Stimulated activated CD4-positive, alpha-beta T cell treated with anti-CD3 and anti-CD28 coated beads, Interleukin-15, amount 100 ng/mL, for 24 hours (primary cell): ENCODE measurements at regions not wholly inside any gene's neighbourhood (a gene's known extent, or its start where the extent isn't known, plus 50 kb on each side); places are given as distances from the start of the nearest gene placed in this dataset.
"Not testable (repeated sequence)": the region's sequence is repeated elsewhere in the genome, so short reads cannot be mapped to it uniquely, and the experiment has no call there.

Experiments used
- DNase-seq: peaks from one replicate; pipeline ENCODE4 v3.0.0-alpha.2; 2020

DNA sequence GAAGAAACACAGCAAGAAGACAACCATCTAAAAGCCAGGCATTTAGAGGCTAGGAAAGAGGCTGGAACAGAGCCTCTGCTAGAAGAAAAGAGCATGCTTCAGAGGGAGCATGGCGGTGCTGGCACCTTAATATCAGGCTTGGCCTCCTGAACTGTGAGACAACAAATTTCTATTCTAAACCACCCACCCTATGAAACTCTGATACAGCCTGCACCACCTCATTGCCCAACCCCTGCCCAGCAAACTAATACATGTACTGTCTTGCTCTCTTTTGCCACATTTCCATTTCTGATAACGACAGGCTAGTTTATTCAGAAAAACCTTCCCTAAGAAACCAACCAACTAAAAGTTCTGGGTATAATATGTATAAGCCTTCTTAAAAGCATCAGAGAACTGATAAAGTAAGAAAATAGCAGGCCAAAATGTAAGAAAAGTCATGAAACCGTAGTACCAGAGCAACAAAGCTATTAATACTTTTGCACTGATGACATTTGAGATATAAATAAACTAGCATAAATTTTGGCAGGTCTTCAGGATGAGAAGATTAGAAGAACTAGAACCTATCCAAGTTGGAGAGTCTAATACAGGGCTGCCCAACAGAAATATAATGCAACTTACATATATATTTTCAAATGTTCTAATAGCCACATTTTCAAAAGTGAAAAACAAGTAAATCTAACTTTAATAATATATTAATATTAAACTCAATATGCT lies 184.7 kb upstream of the HSF2 start:
- no peak for DNase-seq

DNA sequence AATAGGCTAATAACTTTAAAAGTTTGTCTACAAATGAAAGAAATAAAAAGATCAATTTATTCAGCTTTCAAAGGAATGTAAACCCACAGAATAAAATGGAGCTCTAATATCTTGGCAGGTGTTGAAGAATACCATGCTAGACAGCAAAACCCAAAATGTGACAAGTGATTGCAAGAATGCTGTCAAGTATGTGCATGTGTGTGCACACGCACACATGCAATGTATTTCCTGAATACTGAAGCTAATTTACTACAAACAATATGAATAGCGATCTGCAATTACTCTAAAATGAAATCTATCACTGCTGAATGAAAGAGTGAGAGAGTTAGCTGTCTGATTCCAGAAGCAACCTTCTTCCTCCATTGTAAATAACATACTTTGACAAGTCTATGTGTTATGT lies 179.2 kb upstream of the HSF2 start:
- no peak for DNase-seq

DNA sequence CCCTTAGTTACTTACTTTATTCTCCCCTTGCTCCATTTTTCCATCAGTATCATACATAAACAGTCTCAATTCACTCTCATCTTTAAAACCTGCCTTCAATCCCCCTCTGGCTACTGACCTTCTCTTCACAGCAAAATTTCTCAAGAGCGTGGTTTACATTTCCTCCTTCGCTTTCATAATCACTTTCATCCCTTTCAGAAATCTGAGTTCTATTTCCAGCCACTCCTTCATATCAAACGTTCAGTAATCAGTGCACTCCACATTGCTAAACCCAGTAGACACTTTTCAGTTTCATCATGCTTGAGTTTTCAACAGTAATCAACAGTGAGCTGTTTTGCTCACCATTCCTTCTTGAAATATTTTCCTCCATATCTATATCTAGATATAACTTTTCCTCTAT lies 176.7 kb upstream of the HSF2 start:
- no peak for DNase-seq

DNA sequence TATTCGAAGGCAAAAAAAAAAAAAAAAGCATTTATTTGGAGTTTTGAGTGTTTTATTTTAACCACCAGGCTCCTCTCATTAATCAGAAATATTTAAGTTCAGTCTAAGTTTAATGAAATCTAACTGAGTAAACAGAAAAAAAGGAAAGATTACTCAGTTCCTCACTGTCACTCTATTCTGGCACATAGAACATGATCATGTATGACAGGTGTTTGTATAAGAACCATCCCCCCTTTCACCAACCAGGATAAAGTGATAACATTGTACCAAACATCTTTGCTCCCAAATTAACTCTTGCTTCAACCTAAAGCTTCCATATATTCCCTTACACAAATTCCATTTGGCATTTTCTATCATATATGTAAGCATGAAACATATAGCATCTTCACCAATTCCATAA lies 176.2 kb upstream of the HSF2 start:
- no peak for DNase-seq

DNA sequence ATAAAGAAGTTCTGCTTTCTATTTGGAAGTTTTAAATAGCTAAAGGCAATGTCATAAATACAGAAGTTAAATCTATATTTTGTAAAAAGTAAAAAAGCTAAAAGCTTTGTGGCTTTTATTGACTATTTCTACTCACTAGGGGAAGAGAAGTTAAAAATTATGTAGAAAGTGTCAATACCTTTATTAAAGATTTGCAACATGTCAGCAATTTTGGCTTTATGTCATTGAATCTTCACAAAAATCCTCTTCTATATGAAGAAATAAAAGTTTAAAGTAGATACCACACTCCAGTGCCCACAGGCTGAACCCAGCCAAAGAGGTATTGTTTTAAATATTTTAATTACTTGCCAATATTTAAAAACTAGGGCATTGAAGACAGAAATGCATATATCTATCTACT lies 160.6 kb upstream of the HSF2 start:
- no peak for DNase-seq

DNA sequence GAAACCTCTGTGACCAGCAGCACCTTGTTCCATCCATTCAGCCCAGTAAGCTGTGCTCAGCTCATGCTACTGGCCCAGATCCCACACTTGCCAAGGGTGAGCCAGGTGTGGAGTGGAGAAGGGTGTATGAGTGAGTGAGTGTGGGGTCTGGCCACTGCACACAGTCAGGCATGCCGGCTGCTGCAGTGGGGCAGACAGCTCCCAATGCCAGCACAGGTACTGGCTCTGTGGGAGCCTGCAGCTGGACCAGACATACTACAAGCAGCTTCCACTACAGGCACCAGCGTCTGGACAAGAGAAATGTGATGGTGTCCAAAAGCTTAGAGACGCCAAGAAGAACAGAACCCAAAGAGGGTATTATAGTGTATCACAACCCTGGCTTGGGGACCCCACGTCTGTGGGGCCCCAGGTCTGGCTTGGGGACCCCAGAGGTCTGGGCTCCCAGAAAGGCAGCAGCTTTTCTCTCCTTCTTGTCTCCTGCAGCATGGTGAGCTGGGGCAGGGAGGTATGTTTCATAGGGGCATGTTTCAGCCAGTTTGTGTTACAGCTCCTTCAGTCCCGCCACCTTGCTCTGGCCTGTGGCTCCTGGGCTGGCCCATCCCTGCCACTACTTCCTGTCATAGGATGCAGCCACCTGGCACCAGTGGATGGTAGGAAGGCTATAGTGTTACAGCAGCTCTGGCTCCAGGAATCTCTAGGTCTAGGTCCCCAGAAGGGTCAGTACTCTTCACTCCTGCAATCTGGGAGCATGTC lies 152.4 kb upstream of the HSF2 start:
- DNase-seq: no peak

DNA sequence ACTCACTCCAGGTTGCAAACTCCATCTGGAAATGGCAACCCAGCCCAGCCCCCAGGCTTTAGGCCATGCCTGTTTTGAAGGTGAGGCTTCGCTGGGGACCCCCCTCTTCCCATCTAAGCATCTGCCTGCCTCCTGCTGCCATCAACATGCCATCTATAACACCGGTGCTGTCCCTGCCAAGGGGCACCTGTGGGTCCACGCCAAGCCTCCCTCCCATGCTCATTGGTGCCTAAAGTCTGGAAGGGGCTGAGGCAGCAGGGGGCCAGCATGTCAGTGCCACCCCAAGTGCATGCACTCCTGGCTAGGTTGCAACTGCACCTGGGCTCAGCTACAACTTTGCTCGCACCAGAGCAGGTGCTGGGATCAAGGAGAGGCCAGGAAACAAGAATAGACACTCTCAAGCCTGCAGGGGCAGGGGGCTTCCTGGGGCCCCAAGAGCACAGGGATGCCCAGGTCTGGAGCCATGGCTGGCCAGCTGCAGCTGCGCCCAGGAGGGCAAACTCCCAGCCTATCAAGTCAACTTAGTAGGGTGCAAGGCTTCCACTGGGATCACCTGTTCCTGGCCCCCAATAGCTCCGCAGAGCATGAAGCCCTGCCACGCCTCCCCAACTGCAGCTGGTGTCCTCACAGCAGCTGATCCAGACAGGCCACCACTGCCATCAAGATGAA lies 151.3 kb upstream of the HSF2 start:
- no peak for DNase-seq

DNA sequence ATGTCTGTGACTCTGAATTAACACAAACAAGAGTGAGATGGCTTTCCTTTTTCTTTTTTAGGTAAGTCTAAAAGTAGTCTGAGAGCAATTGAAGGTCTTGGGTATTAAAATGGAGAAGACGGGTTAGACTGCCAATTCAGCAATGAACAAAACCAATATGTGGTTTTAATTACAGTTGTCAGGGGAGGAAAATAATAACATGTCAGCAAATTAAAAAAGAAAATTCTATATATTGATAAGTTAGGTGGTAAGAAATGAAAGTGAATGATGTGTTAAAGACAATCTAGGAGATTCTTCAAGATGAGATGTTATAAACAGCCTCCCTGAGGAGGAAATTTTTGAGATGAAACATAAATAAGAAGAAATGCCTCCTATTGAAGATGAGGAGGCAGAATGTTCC lies 150.6 kb upstream of the HSF2 start:
- no peak for DNase-seq

DNA sequence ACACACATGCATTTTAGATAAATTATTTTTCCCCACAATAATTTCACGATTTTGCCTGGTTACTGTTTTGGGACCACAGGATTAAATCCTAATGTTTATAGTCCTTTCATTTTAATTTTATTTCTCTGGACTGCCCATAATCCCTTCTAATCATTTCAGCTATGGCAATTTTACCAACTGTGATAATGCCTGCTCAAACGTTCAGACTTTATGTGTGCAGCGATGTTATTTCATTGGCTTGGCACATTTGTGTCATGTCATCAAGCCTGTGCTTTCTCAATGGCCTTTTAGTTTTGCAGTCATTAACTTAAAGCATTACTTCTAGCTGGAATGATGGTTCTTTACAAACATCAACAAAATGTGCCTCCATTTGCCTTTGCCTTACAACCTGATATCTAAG lies 140.6 kb upstream of the HSF2 start:
- no peak for DNase-seq

DNA sequence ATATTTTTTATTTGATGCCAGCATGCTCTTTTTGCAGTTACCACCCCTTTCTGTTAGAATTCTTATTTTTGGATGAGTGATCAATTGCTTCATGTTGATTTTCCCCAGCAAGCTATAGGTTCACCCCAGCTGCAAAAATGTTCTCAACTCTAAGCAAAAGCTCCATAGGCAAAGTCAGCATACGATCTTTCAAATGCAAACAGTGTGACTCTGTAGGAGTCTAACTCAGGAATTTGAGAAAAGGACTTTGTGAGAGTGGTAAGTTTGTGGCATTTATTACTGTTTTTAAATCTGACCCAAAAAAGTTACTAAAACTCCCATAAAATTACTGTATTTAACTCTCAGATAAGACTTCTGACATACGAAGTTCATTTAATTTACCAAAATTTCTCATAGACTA lies 134.9 kb upstream of the HSF2 start:
- DNase-seq: no peak

DNA sequence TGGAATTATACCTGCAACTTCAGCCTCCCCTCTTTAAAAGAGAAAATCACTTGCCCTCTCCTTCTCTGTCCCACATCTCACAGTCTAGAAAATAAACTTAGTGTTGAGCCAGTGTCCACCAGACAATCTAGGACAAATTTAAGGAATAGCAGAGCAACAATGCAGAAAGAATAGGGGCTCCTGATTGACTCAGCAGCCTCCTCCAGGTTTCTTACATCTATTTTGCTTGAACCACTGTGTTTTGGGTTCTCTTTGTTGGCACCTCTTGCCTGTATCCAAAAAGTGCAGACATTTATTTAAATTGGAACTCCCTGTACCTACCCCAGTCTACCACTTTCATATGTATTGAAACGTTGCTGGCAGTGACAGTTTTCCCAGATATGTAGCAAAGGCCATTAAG lies 133.7 kb upstream of the HSF2 start:
- no peak for DNase-seq

DNA sequence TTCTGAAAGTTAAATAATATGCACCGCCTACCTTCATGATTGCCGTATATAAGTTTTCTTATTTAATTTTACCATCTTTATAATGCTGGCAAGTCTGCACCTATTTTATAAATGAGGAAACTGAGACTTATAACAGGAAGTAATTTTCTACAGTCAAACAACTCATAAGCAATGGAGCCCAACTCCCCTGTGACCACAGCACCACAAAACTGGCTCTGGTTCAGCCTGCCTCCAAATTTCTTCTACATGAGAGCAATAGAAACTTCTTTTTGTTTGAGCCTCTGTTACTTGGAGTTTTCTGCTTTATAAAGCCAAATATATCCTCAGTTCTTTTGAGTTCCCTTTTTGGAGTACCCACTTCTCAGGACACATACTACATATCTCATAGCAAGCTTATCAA lies 131.1 kb upstream of the HSF2 start:
- DNase-seq: no peak

DNA sequence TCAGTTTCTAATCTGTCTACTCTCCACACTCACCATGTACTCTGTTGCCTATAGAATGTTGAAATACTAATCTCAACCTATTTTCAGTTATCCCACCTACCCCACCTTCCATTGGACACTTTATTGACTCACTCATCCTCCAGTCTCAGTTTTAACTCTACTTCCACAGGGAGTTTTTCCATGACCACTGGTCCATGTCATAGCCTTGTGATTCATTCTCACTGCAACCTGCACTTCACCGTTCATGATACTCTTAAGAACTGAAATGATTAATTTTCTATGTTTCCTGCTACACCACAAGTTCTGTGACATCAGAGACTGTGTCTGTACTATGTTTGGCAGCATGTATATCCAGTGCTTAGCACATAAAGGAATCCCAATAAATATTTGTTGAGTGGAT lies 122.8 kb upstream of the HSF2 start:
- DNase-seq: no peak

DNA sequence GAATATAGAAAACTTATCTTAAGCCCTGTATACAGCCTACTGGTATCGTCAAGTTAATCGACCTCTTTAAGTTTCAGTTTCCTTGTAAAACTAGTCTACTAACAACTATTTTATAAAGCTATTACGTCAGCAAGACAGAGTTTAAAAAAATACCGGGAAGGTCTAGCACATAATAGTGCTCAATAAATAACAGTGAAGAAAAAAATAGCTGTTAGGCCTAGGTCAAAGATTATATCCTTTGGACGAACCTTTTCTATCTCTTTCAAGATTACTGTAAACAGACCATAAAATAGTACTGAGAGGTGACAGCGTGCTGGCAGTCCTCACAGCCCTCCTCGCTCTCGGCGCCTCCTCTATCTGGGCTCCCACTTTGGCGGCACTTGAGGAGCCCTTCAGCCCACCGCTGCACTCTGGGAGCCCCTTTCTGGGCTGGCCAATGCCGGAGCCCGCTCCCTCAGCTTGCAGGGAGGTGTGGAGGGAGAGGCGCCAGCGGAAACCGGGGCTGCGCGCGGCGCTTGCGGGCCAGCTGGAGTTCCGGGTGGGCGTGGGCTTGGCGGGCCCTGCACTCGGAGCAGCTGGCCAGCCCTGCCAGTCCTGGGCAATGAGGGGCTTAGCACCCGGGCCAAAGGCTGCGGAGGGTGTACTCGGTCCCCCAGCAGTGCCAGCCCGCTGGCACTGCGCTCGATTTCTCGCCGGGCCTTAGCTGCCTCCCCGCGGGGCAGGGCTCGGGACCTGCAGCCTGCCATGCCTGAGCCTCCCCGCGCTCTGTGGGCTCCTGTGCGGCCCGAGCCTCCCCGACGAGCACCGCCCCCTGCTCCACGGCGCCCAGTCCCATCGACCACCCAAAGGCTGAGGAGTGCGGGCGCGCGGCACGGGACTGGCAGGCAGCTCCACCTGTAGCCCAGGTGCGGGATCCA lies 119.1 kb upstream of the HSF2 start:
- not testable (repeated sequence) for DNase-seq

DNA sequence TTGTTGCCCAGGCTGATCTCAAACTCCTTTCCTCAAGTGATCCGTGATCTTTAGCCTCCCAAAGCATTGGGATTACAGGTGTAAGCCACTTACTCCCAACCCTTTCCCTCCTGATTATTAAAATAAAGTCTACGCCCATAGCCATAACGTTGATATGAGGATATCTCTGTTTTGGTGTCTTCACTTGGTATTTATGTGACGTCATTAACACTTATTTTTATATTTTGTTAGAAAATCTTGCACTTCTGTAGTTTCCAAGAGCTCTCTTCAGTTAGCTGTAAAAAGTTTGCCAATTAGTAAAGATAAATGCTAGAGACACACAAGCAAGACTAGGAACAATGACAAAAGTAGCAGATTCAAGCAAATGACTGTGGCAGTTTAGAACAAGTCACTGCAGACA lies 115.6 kb upstream of the HSF2 start:
- DNase-seq: no peak

DNA sequence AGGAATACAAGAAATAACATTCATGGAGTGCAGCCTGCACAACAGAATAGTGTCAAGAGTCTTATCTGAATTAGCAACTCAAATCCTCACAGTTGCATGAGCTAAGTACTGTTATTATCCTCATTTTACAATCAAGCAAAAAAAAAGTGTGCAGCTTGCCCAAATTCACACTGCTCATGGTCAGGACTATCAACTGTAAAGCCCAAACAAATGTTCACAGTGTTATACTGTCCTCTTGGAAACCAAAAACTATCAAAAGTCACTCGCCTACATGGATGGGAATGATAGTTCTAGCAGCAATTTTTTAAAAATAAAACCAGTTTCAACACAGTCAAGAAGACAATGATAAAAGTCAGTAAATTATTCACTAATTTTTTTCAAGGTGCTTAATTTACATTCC lies 114.6 kb upstream of the HSF2 start:
- no peak for DNase-seq

DNA sequence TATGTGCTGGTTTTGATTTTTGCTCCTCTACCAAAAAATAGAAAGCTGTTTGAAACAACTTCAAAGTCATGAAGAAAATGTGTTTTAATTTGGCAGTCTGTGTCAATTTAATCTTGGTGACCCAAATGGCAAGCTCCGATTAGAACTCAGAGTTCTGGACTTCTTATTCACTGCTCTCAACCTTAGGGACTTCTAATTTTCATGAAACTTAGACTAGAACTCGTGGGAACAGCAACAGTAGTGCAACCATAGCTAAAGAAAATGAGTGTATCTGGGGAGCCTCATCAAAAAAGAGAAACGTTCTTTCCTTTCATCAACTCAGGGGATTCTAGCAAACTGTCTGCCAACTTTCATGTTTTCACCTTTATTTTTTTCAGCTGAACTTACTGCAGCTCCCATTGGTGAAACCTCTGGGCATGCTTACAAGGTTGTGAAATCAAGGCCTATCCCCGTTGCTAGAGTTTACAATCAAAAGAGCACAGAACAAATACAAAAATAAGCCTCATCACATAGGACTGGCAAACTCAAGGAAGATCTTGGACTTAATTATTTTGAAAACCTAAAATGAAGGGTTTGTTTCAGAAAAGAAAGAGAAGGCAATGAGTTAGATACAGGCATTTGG lies 114.0 kb upstream of the HSF2 start:
- no peak for DNase-seq

DNA sequence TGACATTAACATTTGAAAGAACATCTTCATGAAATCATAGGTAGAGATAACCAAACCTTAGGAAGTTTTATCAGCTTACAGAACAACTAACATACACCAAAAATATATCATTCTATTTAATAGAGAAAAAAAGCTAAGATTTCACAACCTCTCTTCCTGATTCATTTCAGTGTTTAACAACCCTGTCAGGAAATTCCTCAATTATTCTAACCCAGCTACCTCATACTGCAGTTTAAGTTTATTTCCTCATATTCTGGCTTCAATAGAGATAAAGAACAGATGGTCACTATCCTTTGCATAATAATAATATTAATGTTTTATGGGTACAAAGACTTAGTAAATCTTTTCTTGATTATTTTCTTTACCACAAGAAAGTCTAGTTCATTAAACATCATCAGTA lies 112.9 kb upstream of the HSF2 start:
- no peak for DNase-seq

DNA sequence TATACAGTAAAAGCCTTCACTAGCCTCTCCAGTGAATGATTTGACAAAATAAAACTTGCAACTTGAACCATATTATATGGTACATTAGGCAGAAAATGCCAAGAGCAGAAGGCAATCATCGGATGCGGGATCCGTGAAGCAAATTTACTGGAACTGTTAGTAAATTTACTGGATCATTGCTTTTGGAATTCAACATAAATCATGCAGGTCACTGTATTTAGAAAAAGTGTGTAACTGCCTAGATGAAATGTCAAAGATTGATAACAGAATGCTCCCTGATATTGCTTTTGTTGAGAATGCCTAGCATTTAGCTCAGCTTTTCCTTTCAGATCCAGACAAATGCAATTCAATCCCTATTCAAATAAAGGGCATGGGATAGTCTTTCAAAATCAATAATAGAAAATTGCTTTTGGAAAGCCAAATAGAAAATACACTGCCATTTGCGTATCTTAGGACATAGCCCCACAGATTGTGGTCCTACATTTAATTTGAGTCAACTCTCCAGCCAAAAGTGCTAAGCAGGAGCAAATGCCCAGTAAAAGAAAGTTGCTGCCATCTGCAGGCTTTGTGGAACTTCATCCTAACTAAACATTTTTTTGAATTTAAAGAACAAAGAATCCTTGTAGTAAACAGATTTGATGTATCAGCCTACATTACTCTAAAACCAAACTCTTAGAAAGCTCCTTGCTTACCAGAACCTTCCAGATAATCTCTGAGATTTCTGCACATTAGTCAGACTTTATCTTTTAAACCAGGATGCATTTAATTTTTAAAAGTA lies 109.5 kb upstream of the HSF2 start:
- no peak for DNase-seq

DNA sequence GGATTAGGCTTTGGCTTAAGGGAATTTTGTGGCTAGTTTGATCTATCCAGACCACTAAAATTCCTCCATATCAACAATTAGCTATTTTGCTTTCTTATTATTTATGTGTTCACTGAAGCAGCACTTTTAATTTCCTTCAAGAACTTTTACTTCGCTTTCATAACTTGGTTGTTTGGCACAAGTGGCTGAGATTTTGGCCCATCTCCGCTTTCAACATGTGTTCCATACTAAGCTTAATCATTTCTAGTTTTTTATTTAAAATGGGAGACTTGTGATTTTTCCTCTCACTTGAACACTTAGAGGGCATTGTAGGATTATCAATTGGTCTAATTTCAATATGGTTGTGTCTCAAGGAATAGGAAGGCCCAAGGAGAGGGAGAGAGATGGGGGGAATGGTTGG lies 102.4 kb upstream of the HSF2 start:
- DNase-seq: no peak

DNA sequence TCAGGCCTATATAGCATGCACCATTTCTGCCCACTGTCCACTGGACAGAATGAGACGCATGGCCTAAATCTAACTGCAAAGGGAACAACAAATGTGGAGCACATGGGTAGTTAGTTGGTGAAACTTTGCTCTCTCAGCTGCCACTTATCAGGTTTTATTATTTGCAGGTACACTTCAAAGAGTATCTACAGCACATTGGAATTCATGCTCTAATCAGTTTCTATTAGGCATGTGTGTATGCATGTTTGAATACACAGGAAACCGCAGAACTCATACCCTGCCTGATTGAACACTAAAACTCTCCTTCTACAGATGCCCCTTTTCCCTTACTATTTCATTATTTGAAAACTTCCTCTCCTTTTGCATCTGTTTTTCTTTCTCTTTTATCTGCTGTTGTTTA lies 97.4 kb upstream of the HSF2 start:
- DNase-seq: no peak

DNA sequence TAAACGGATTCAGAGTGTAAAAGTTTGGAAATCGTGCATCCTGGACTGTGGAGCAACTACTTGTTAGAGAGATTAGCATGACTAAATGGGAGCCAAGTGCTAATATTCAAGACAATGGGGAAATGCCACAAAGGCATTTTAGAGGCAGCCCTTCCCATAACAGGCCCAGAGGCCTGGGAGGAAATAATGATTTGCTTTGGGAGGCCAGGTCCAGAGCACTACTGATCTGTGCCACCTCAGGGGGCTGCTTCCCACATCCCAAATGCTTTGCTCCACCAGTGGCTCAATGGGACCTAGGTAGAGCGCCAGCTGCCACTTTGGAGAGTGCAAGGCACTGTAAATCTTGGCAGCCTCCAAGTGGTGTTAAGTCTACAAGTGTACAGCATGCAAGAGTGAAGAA lies 91.9 kb upstream of the HSF2 start:
- DNase-seq: no peak
